HL-60 (cell line): ENCODE measurements at regions not wholly inside any gene's neighbourhood (a gene's known extent, or its start where the extent isn't known, plus 50 kb on each side); places are given as distances from the start of the nearest gene placed in this dataset.

Experiments used
- DNase-seq, 2 experiments: peaks; one replicate each; pipeline ENCODE4 v3.0.0-alpha.2; 2010 to 2020; ENCODE audit warnings: low read depth in 1 of 2, low spot score in 1 of 2
- H3K27ac ChIP-seq: fragments of 250-450 bp; sonication (Bioruptor Pico); replicated peaks from 2 replicates; pipeline ENCODE4 v1.5.1; 2020; ENCODE audit warnings: mild to moderate bottlenecking, moderate library complexity
- H3K27me3 ChIP-seq: fragments of 250-450 bp; sonication (Bioruptor Pico); 2 replicates; pipeline ENCODE4 v1.5.1; 2021; ENCODE audit warnings: mild to moderate bottlenecking, moderate library complexity; ENCODE audit not compliant: insufficient read depth, poor library complexity, severe bottlenecking
- H3K4me3 ChIP-seq: replicated peaks from 2 replicates; pipeline ENCODE4 v1.5.1; 2011; ENCODE audit warnings: mild to moderate bottlenecking, control low read depth, low read length; ENCODE audit not compliant: insufficient read depth
- GABPA ChIP-seq: IDR thresholded peaks from 2 replicates; pipeline ENCODE4 v1.6.1; 2012; ENCODE audit warnings: low read depth
- POLR2AphosphoS5 ChIP-seq: IDR thresholded peaks from 2 replicates; pipeline ENCODE4 v1.6.1; 2012; ENCODE audit warnings: low read depth
- SPI1 ChIP-seq: IDR thresholded peaks from 2 replicates; pipeline ENCODE4 v1.6.1; 2012; ENCODE audit warnings: low read depth, mild to moderate bottlenecking, borderline replicate concordance
- TF ChIP-seq, protein P1 (sequence below): IDR thresholded peaks from 2 replicates; pipeline ENCODE4 v1.6.1; 2012; ENCODE audit warnings: low read depth; ENCODE audit not compliant: insufficient replicate concordance
- TF ChIP-seq, protein P2 (sequence below): IDR thresholded peaks from one replicate; pipeline ENCODE4 v1.5.1; 2011; ENCODE audit warnings: low read length, control low read depth, inconsistent platforms; ENCODE audit not compliant: insufficient read depth

DNA sequence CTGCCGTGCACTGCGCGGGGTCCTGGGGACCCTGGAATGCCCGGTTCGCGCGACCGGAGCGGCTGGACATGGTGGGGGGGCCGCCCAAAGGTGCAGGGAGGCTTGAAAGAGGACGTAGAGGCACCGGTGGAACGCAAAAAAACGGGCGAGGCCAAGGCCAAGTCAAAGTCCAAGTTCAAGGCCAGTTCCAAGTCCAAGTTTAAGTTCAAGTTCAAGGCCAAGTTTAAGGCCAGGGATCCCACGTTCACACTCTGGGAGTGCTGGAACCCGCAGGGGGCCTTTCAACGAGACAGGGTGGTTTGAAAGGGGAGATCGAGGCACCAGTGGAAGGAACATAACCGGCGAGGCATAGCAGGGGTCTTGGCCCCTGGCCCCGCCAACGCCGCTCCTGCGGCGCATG lies 317.6 kb downstream of the ALG10 start:
- Histone ChIP-seq H3K27me3 (no peaks in the 10 kb centered on the region), H3K27ac (no peak overlapping the region), H3K4me3 (no peak overlapping the region)
- no peak for DNase-seq
- TF ChIP-seq, protein P1, sequence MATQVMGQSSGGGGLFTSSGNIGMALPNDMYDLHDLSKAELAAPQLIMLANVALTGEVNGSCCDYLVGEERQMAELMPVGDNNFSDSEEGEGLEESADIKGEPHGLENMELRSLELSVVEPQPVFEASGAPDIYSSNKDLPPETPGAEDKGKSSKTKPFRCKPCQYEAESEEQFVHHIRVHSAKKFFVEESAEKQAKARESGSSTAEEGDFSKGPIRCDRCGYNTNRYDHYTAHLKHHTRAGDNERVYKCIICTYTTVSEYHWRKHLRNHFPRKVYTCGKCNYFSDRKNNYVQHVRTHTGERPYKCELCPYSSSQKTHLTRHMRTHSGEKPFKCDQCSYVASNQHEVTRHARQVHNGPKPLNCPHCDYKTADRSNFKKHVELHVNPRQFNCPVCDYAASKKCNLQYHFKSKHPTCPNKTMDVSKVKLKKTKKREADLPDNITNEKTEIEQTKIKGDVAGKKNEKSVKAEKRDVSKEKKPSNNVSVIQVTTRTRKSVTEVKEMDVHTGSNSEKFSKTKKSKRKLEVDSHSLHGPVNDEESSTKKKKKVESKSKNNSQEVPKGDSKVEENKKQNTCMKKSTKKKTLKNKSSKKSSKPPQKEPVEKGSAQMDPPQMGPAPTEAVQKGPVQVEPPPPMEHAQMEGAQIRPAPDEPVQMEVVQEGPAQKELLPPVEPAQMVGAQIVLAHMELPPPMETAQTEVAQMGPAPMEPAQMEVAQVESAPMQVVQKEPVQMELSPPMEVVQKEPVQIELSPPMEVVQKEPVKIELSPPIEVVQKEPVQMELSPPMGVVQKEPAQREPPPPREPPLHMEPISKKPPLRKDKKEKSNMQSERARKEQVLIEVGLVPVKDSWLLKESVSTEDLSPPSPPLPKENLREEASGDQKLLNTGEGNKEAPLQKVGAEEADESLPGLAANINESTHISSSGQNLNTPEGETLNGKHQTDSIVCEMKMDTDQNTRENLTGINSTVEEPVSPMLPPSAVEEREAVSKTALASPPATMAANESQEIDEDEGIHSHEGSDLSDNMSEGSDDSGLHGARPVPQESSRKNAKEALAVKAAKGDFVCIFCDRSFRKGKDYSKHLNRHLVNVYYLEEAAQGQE = no peak
- TF ChIP-seq POLR2AphosphoS5 (no peak), SPI1 (no peak), GABPA (no peak)
- TF ChIP-seq, protein P2, sequence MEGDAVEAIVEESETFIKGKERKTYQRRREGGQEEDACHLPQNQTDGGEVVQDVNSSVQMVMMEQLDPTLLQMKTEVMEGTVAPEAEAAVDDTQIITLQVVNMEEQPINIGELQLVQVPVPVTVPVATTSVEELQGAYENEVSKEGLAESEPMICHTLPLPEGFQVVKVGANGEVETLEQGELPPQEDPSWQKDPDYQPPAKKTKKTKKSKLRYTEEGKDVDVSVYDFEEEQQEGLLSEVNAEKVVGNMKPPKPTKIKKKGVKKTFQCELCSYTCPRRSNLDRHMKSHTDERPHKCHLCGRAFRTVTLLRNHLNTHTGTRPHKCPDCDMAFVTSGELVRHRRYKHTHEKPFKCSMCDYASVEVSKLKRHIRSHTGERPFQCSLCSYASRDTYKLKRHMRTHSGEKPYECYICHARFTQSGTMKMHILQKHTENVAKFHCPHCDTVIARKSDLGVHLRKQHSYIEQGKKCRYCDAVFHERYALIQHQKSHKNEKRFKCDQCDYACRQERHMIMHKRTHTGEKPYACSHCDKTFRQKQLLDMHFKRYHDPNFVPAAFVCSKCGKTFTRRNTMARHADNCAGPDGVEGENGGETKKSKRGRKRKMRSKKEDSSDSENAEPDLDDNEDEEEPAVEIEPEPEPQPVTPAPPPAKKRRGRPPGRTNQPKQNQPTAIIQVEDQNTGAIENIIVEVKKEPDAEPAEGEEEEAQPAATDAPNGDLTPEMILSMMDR = no peak

DNA sequence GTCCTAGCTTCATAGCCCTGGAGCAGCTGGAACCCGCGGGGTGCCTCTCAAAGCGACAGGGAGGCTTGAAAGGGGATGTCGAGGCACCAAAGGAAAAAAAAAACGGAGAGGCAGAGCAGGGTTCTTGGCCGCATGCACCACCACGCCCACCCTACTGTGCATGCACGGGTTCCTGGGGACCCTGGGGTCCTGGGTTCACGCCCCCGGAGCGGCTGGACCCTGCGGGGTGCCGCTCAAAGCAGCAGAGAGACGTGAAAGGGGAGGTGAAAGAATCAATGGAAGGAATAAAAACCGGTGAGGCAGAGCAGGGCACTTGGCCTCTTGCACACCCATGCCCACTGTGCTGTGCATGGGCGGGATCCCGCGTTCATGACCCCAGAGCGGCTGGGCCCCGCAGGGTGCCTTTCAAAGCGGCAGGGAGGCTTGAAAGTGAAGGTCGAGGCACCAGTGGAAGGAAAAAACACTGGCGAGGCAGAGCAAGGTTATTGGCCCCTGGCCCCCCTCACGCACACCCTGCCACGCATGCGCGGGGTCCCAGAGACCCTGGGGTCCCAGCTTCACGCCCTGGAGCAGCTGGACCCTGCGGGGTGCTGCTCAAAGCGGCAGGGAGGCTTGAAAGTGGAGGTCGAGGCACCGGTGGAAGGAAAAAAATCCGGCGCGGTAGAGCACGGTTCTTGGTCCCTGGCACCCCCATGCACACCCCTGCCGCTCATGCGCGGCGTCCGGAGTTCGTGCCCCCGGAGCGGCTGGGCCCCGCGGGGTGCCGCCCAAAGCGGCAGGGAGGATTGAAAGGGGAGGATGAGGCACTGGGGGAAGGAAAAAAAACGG lies 318.5 kb downstream of the ALG10 start:
- H3K4me3 ChIP-seq = no peak overlapping the region
- no peaks in the 10 kb centered on the region for H3K27me3 ChIP-seq
- no peak for DNase-seq
- no peak overlapping the region for H3K27ac ChIP-seq
- TF ChIP-seq, protein P2 = no peak
- TF ChIP-seq POLR2AphosphoS5 = no peak
- TF ChIP-seq, protein P1 = no peak

DNA sequence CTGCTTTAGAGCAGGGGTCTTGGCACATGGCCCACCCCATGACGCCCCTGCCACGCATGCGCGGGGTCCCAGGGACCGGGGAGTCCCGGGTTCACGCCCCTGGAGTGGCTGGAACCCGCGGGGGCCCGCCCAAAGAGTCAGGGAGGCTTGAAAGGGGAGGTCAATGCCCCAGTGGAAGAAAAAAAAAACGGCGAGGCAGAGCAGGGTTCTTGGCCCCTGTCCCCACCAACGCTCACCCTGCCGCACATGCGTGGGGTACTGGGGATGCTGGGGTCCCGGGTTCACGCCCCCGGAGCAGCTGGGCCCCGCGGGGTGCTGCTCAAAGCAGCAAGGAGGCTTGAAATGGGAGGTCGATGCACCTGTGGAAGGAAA lies 319.1 kb downstream of the ALG10 start:
- H3K27ac ChIP-seq = no peak overlapping the region
- H3K4me3 ChIP-seq = no peak overlapping the region
- no peaks in the 10 kb centered on the region for H3K27me3 ChIP-seq
- TF ChIP-seq, protein P1 = no peak
- no peak for TF ChIP-seq SPI1
- TF ChIP-seq POLR2AphosphoS5 = no peak
- TF ChIP-seq, protein P2 = no peak
- no peak for TF ChIP-seq GABPA
- no peak for DNase-seq
